Rectal smooth muscle tissue (tissue), 1 donor: ENCODE measurements at regions not wholly inside any gene's neighbourhood (a gene's known extent, or its start where the extent isn't known, plus 50 kb on each side); places are given as distances from the start of the nearest gene placed in this dataset.

Source experiments
- H3K27ac ChIP-seq: one replicate; pipeline ENCODE4 v1.7.0; 2013; ENCODE audit warnings: low read depth, low read length, inconsistent platforms
- H3K27me3 ChIP-seq: one replicate; pipeline ENCODE4 v1.7.0; 2013; ENCODE audit warnings: low read length; ENCODE audit not compliant: control insufficient read depth, insufficient read depth
- H3K36me3 ChIP-seq: one replicate; pipeline ENCODE4 v1.7.0; 2013; ENCODE audit warnings: low read length; ENCODE audit not compliant: control insufficient read depth, insufficient read depth
- H3K4me1 ChIP-seq: one replicate; pipeline ENCODE4 v1.7.0; 2013; ENCODE audit warnings: low read length; ENCODE audit not compliant: control insufficient read depth, insufficient read depth
- H3K4me3 ChIP-seq: one replicate; pipeline ENCODE4 v1.7.0; 2013; ENCODE audit warnings: low read length
- H3K9ac ChIP-seq: one replicate; pipeline ENCODE4 v1.7.0; 2013; ENCODE audit warnings: low read length

DNA sequence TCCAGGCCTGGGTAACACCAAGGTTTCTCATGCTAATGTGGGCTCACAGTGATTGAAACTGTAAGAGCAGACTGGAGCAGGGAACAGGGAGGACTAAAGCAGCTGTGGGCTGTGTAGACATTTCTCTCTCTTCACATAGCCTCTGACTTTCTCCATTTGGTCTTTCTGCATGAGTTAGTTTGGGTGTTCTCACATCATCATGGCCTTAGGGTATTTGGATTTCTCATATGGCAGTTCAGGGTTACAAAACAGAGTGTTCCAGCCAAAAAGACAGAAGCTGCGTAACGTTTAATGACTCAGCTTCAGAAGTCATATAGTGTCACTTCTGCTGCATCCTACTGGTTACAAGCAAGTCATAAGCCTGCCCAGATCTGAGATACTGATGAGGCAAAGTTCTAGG lies 52.0 kb upstream of the OSBPL8 start:
- H3K9ac ChIP-seq: no peak overlapping the region
- no peaks in the 10 kb centered on the region for H3K27me3 ChIP-seq
- no peaks in the 10 kb centered on the region for H3K36me3 ChIP-seq
- no peak overlapping the region for H3K27ac ChIP-seq
- no peaks in the 10 kb centered on the region for H3K4me1 ChIP-seq
- H3K4me3 ChIP-seq: no peak overlapping the region

DNA sequence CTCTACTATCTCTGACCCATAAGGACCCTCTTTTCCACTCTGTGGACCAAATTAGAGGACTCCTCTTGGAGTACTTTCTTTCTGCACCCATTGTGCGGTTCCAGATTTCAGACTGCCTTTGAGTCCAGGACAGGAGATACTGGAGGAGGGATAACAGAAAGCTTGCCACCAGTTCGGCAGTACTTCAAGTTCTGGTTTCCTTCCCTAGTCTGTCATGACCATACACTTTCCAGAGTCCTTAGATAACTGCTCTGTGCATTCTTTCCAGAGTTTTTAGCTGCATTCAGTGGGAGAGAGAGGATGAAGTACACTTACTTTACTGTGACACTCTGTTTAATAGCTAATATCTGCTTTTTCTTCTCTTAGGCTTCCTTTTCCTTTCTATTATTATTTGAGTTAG lies 54.8 kb upstream of the OSBPL8 start:
- H3K9ac ChIP-seq: no peak overlapping the region
- H3K27ac ChIP-seq: no peak overlapping the region
- H3K36me3 ChIP-seq: no peaks in the 10 kb centered on the region
- H3K27me3 ChIP-seq: no peaks in the 10 kb centered on the region
- no peaks in the 10 kb centered on the region for H3K4me1 ChIP-seq
- no peak overlapping the region for H3K4me3 ChIP-seq

DNA sequence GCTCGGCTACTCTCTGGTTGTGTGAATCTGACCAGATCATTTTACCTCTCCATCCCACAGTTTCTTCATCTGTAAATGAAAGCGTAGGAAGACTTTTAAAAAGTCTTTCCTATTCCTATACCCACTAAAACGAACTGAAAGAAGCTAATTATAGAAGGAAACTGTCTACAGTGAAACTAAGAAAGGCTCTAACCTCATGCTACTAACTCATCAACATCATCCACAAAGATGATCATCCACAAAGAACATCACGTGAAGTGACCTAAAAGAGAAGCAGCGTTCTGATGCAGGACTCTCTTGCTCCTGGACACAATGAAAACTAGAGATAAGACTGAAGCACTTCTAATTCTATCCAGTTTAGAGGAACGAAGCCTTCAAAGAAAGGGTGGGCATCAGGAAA lies 58.5 kb upstream of the OSBPL8 start:
- Histone ChIP-seq H3K27ac (no peak overlapping the region), H3K4me3 (no peak overlapping the region)

DNA sequence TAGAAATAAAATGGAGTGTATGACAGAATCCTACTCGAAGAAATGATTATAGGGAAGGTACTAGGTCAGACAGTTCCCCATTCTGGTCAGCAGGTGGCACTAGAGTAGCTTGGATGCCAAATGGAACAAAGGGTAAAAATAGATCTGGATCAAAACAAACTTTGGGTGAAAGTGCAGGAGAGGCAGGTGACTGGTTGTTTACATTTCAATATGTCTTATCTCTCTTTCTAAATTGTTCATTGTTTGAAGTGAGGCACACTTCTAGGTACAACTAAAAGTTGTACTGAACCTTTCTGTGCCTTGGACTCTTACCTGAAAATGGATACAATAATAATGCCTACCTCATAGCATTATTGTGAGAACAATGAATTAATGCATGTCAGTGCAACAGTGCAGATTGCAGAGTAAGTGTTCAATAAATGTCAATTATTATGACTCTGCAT lies 62.0 kb upstream of the OSBPL8 start:
- H3K4me1 ChIP-seq: peaks cover 4% of the 10 kb centered on the region
- no peak overlapping the region for H3K9ac ChIP-seq
- no peaks in the 10 kb centered on the region for H3K36me3 ChIP-seq
- H3K27me3 ChIP-seq: no peaks in the 10 kb centered on the region
- no peak overlapping the region for H3K4me3 ChIP-seq
- H3K27ac ChIP-seq: no peak overlapping the region

More for the DNA sequence above, 58.5 kb upstream of the OSBPL8 start:
- peaks cover 4% of the 10 kb centered on the region for H3K4me1 ChIP-seq
- no peak overlapping the region for H3K9ac ChIP-seq
- no peaks in the 10 kb centered on the region for H3K36me3 ChIP-seq
- H3K27me3 ChIP-seq: no peaks in the 10 kb centered on the region

DNA sequence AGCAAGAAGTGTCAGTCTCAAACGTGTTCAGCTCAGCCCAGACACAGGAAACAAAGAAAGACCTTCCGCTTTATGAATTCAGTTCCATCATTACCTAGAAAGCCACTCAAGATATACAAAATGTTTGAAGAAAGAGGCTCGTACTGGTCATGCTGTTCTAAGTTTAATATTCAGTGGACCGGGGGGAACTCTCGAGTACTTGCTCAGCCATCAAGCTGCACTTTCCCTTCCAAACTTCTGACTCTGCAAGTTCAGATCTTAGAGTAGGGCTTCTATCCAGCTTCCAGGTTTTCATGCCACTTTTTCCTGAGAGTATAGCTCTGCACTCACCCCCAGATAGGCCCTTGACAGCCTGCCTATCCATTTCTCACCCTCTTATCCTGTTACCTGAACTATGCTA lies 62.8 kb upstream of the OSBPL8 start:
- Histone ChIP-seq H3K27ac (no peak overlapping the region), H3K9ac (no peak overlapping the region), H3K4me1 (peaks cover 4% of the 10 kb centered on the region), H3K36me3 (no peaks in the 10 kb centered on the region), H3K4me3 (no peak overlapping the region), H3K27me3 (no peaks in the 10 kb centered on the region)

DNA sequence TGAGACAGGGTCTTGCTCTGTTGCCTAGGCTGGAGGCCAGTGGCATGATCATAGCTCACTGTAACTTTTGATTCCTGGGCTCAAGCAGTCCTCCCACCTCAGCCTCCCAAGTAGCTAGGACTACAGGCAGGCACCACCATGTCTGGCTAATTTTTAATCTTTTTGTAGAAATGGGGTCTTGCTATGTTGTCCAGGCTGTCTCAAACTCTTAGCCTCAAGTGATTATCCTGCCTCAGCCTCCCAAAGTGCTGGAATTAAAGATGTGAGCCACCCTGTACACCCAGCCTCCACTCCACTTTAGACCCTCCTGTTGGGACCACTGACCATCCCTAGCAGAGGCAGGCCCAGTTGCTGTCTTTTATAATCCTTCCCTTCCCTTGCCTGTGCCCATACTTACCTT lies 63.3 kb upstream of the OSBPL8 start:
- no peaks in the 10 kb centered on the region for H3K36me3 ChIP-seq
- no peaks in the 10 kb centered on the region for H3K27me3 ChIP-seq
- peaks cover 4% of the 10 kb centered on the region for H3K4me1 ChIP-seq
- no peak overlapping the region for H3K27ac ChIP-seq
- no peak overlapping the region for H3K9ac ChIP-seq
- H3K4me3 ChIP-seq: no peak overlapping the region

DNA sequence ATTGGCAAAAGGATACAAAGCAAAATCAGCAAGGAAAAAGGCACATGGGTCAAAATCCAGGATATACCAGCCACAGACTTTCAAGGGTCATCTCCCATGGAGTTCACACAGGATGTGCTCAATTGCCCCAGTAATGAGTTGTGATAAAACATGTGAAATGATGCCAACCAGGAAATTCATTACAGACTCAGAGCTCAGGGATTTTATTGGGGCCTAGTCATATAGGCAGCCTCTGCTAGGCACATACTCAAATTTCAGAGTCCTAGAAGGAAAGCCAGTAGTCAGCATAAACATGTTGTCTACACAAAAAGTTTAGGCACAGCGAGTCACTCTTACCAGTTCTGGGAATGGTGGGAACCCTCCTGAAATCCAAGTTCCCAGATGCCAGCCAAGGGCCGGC lies 64.4 kb upstream of the OSBPL8 start:
- Histone ChIP-seq H3K36me3 (no peaks in the 10 kb centered on the region), H3K9ac (no peak overlapping the region), H3K4me1 (peaks cover 4% of the 10 kb centered on the region), H3K4me3 (no peak overlapping the region), H3K27ac (no peak overlapping the region), H3K27me3 (no peaks in the 10 kb centered on the region)

DNA sequence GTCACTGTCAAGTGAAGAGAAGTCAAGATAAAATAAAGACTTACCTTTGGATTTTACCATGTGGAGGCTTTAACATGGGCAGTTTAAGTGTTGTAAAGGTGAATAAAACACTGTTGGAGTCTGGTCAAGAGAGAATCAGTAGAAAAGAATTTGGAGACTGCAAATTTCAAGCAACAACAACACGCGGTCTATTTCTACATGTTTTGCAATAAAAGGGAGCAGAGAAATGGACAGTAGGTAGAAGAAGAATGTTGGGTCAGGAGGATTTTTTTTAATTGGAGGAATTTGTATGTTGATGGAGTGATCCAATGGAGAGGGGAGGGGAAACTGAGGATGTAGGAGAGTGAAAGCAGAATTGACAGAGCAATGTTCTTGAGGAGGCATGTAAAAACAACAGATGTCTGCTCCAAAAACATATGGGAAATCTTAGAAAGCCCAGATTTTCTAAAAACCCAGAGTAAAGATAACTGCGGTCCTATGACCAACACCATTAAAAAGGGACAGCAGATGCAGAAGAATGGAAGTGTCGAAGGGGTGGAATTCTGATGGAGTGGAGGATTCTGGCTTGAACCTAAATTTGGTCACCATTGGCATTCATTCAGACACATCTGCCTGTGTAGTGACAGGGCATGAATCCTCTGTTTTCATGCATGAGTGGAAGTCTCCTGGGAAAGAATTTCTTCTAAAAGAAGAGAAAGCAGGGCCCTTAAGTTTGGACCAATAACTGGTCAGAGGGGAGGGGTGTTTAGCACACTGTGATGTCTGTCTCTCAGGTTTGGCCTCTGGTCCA lies 68.0 kb upstream of the OSBPL8 start:
- Histone ChIP-seq H3K4me1 (no peaks in the 10 kb centered on the region), H3K9ac (no peak overlapping the region), H3K36me3 (no peaks in the 10 kb centered on the region), H3K27me3 (no peaks in the 10 kb centered on the region), H3K27ac (no peak overlapping the region), H3K4me3 (no peak overlapping the region)

DNA sequence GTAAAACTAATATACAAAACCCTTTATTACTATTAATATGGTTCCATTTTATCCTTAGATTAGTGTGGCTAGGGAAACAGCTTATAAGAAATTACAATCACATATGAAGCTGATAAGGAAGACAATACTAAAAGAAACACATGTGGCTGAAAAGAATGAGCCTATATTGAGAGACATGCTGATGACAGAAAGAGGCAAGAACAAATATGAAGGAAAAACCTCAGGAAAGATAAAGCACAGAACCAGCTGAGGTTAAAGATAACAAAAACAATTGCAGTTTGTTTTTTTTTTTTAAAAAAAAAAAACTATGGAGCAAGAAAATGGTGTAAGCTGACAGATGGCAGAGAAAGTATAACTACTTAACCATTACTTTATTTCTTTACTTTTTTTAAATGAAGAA lies 69.2 kb upstream of the OSBPL8 start:
- Histone ChIP-seq H3K27ac (no peak overlapping the region), H3K36me3 (no peaks in the 10 kb centered on the region), H3K27me3 (no peaks in the 10 kb centered on the region), H3K9ac (no peak overlapping the region), H3K4me3 (no peak overlapping the region), H3K4me1 (no peaks in the 10 kb centered on the region)

DNA sequence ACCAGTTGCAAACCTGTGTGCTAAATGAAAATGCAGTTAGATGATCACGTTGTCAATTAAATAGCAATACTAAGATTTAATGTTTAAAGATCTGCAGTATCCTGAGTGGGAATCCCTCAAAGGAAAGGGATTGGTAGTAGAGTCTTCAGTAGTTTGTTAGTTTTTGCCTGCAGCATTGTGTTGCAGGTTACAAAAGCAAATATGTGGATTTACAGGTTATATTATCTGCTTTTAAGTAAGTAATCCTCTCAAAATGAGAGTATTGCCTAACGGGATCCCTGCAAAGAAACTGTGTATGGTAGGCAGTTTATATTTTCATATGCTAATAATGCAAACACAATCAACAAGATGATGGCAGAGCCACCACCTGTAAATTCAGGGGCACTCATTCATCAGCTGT lies 72.2 kb upstream of the OSBPL8 start:
- no peak overlapping the region for H3K27ac ChIP-seq
- no peaks in the 10 kb centered on the region for H3K4me1 ChIP-seq
- H3K4me3 ChIP-seq: no peak overlapping the region
- H3K27me3 ChIP-seq: no peaks in the 10 kb centered on the region
- H3K9ac ChIP-seq: no peak overlapping the region
- H3K36me3 ChIP-seq: no peaks in the 10 kb centered on the region

DNA sequence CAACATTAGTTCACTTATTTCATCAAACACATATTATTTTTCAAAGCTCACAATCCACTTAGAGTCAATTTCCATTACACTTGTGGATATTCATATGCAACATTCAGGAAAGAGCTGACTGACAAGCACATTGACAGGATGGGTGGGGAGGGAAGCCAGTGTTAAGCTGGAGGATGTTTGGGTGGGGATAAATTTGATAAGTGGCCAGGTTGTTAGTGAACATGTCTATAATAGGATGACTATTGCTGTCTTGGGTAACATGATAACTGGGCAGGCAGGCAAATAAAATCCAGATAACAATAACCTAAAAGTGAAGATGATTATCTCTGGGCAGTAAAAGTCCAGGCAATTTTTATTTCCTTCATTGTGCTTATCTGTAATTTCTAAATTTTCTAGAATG lies 73.8 kb upstream of the OSBPL8 start:
- Histone ChIP-seq H3K27ac (no peak overlapping the region), H3K27me3 (no peaks in the 10 kb centered on the region), H3K9ac (no peak overlapping the region), H3K36me3 (no peaks in the 10 kb centered on the region), H3K4me1 (no peaks in the 10 kb centered on the region), H3K4me3 (no peak overlapping the region)

DNA sequence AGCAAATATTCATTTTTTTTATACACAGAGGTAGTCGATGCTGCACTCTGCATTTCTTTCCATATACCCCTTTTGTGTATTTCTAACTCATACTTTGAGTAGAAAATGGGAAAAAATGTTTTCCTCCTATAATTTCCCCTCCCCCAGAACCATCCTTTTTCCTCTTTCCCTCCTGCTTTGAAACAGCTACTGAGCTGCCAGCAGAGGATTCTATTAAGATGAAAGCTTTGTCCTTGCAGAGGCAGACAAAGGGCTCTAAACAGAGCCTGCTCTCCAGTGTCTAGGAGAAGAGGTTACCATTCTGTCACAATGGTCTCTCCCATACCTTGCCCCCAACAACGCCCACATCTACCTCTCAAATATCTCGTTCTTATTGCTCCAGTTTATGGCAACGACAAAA lies 74.6 kb upstream of the OSBPL8 start:
- Histone ChIP-seq H3K36me3 (no peaks in the 10 kb centered on the region), H3K4me1 (no peaks in the 10 kb centered on the region), H3K4me3 (no peak overlapping the region), H3K9ac (no peak overlapping the region), H3K27ac (no peak overlapping the region), H3K27me3 (no peaks in the 10 kb centered on the region)

DNA sequence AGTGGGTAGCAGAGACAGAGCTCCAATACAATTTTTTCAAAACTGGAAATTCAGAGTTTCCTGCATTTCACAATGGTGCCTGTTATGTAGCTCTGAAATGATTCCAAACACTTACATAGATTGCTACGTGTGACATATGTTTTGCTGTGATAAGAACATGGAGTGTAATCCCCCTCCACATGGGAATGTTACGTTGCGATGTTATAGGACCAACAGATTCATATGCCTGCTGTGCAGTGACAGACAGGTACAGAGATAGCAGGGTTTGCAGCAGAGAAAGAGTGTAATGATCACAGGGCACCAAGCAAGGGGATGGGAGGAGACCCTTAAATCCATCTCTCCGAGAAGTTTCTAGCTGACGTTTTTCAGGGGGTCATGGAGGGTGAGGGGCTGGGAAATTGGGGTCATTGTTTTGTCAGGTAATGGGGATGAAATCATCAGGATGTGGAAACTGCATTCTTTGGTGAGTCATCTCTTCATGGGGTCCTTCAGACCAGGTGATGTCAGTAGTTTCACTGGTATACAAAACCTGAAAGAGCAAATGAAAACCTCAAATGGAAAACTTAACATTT lies 76.6 kb upstream of the OSBPL8 start:
- H3K36me3 ChIP-seq: no peaks in the 10 kb centered on the region
- H3K9ac ChIP-seq: no peak overlapping the region
- H3K27me3 ChIP-seq: no peaks in the 10 kb centered on the region
- no peaks in the 10 kb centered on the region for H3K4me1 ChIP-seq
- H3K4me3 ChIP-seq: no peak overlapping the region
- H3K27ac ChIP-seq: no peak overlapping the region
